Testis (tissue), 2 donors: ENCODE measurements at regions not wholly inside any gene's neighbourhood (a gene's known extent, or its start where the extent isn't known, plus 50 kb on each side); places are given as distances from the start of the nearest gene placed in this dataset.

ENCODE experiments used
- POLR2A ChIP-seq: fragments of 450-650 bp; IDR thresholded peaks from one replicate; pipeline ENCODE4 v1.6.1; 2017; ENCODE audit warnings: antibody characterized with exemption, mild to moderate bottlenecking, moderate library complexity
- TF ChIP-seq, protein P1 (sequence below), 3 experiments: fragments of 450-650 bp in 2 of 3; fragments of 200-600 bp in 1 of 3; sonication (generic) in 1 of 3; IDR thresholded peaks; one replicate each; pipeline ENCODE4 v1.5.1; 2016 to 2019; ENCODE audit warnings: antibody characterized with exemption in 3 of 3, mild to moderate bottlenecking in 2 of 3, moderate library complexity in 1 of 3

DNA sequence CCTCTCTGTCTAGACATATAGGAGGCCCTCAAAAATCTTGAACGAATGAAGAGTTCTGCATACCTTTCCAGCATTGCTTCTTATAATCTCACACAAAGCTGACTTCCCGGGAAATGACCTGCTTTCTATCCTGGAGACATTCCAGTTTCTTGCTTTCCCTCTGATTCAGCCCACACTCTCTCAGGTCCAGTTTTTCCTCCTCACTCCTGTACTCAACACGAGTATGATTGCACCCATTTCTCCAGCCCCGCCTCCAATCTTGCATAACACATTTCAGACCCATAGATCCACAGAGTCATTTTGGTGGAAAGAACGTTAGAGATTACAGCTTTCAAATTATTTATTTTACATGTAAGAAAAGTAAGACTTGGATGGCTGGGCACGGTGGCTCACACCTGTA, 127.5 kb upstream of the TLR3 start:
- TF ChIP-seq POLR2A = no peak
- TF ChIP-seq, protein P1, sequence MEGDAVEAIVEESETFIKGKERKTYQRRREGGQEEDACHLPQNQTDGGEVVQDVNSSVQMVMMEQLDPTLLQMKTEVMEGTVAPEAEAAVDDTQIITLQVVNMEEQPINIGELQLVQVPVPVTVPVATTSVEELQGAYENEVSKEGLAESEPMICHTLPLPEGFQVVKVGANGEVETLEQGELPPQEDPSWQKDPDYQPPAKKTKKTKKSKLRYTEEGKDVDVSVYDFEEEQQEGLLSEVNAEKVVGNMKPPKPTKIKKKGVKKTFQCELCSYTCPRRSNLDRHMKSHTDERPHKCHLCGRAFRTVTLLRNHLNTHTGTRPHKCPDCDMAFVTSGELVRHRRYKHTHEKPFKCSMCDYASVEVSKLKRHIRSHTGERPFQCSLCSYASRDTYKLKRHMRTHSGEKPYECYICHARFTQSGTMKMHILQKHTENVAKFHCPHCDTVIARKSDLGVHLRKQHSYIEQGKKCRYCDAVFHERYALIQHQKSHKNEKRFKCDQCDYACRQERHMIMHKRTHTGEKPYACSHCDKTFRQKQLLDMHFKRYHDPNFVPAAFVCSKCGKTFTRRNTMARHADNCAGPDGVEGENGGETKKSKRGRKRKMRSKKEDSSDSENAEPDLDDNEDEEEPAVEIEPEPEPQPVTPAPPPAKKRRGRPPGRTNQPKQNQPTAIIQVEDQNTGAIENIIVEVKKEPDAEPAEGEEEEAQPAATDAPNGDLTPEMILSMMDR (IDR thresholded peaks at IDR 0.05) = no peak
